ENCODE measurements at regions not wholly inside any gene's neighbourhood (a gene's known extent, or its start where the extent isn't known, plus 50 kb on each side); places are given as distances from the start of the nearest gene placed in this dataset.

DNA sequence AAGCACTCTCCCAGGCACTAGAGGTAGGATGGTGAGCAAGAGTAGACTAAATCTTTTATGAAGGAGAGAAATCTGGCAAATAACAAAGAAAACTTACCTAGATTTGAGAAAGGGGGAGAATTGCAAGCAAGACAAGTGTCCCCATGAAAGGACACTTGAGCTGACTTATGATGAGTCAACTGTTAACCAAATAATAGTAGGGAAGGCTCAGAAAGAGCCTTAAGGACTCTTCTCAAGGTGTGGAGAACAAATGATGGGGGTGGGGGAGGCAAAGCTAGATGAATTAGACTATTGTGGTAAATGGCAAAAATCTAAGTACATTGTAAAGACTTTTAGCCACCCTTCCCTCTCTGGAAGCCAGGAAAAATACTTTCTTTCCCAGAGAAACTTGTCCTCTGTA lies 77.6 kb upstream of the RASA1 start:
- TF ChIP-seq ZFX (IDR thresholded peaks at IDR 0.05) = no peak
- TF ChIP-seq, protein P1, sequence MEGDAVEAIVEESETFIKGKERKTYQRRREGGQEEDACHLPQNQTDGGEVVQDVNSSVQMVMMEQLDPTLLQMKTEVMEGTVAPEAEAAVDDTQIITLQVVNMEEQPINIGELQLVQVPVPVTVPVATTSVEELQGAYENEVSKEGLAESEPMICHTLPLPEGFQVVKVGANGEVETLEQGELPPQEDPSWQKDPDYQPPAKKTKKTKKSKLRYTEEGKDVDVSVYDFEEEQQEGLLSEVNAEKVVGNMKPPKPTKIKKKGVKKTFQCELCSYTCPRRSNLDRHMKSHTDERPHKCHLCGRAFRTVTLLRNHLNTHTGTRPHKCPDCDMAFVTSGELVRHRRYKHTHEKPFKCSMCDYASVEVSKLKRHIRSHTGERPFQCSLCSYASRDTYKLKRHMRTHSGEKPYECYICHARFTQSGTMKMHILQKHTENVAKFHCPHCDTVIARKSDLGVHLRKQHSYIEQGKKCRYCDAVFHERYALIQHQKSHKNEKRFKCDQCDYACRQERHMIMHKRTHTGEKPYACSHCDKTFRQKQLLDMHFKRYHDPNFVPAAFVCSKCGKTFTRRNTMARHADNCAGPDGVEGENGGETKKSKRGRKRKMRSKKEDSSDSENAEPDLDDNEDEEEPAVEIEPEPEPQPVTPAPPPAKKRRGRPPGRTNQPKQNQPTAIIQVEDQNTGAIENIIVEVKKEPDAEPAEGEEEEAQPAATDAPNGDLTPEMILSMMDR (conservative IDR thresholded peaks at IDR 0.05) = no peak
